GM10248 (cell line): ENCODE measurements at regions not wholly inside any gene's neighbourhood (a gene's known extent, or its start where the extent isn't known, plus 50 kb on each side); places are given as distances from the start of the nearest gene placed in this dataset.
"Not testable (repeated sequence)": the region's sequence is repeated elsewhere in the genome, so short reads cannot be mapped to it uniquely, and the experiment has no call there.

ENCODE experiments used
- CTCF ChIA-PET: fragments of 300-600 bp; sonication (Branson Sonifier 250); formaldehyde crosslinking; extraction: SDS; loops from one replicate; lab custom pipeline; 2021; ENCODE audit warnings: antibody characterized with exemption; lab: Yijun Ruan, JAX
- POLR2A ChIA-PET: fragments of 350-650 bp; sonication (Branson Sonifier 250); formaldehyde crosslinking; extraction: SDS; loops from one replicate; lab custom pipeline; 2020; ENCODE audit warnings: antibody characterized with exemption; lab: Yijun Ruan, JAX
- DNase-seq: peaks from one replicate; pipeline ENCODE4 v3.0.0; 2012; ENCODE audit errors: extremely low spot score
- TF ChIP-seq, protein P1 (sequence below): IDR thresholded peaks from 2 replicates; pipeline ENCODE4 v1.5.1; 2012; ENCODE audit warnings: mild to moderate bottlenecking, low read depth; ENCODE audit errors: extremely low read depth, missing control alignments, control extremely low read depth

DNA sequence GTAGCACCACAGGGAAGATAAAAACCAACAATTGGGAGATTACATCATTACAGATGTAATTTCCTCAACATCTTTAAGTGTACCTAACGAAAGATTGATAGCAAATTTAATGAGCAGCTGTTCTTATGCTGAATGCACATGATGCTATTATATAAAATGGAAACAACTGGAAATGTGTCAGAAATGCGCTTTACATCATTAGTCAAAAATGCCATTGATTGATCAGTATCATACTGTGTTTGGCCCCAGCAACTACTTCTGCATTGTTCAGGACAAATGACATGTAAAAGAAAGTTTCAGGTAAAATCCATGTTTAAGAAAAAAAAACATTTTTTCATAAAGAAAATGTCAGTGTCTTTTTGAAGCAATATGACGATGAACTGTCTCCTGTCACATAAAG lies 625.5 kb upstream of the MIR17HG start:
- TF ChIP-seq, protein P1, sequence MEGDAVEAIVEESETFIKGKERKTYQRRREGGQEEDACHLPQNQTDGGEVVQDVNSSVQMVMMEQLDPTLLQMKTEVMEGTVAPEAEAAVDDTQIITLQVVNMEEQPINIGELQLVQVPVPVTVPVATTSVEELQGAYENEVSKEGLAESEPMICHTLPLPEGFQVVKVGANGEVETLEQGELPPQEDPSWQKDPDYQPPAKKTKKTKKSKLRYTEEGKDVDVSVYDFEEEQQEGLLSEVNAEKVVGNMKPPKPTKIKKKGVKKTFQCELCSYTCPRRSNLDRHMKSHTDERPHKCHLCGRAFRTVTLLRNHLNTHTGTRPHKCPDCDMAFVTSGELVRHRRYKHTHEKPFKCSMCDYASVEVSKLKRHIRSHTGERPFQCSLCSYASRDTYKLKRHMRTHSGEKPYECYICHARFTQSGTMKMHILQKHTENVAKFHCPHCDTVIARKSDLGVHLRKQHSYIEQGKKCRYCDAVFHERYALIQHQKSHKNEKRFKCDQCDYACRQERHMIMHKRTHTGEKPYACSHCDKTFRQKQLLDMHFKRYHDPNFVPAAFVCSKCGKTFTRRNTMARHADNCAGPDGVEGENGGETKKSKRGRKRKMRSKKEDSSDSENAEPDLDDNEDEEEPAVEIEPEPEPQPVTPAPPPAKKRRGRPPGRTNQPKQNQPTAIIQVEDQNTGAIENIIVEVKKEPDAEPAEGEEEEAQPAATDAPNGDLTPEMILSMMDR: no peak
- ChIA-PET POLR2A (no interaction called here), CTCF (no interaction called here)

DNA sequence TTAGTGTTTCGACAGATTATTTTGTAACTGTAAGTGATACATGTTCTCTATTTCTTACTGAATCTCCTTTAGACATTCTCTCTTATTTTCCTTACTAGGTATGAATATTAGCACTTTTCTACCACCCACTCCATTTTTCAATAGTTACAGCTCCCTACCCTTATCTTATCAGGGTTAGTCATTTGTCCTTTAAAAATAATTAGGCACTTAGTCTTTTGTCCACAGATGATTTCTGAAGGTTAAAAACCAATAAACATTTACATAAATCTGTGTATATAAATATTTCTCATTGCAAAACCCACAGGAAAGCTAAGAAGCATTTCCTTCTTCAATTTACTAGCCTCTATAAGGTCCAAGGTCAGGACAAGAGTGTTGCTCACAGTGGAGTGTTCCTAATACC lies 624.1 kb upstream of the MIR17HG start:
- CTCF ChIA-PET: interaction anchor here (1.2 kb wide), 1 partner anchor 40 kb away, joined by 3 read pairs; no protein-coding TSS in a partner anchor
- TF ChIP-seq, protein P1: no peak
- DNase-seq: no peak
- POLR2A ChIA-PET: no interaction called here

More for the DNA sequence above, 625.5 kb upstream of the MIR17HG start:
- no peak for DNase-seq

DNA sequence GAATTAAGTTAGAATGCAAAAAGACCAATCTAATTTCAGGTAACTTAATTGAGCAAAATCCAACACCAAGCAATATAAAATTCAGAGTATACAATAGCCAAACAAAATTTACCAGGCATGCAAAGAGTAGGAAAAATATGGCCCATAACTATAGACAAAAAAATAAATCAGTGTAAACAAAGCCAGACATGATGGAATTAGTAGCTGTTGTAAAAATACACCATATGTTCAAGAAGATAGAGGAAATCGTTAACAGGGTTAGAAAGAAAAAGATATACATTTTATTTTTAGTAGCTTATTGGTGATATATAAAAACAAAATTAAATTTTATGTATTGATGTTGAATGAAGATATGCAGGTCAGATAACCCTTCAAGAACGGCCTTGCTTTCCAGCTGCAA lies 621.1 kb upstream of the MIR17HG start:
- ChIA-PET CTCF (interaction anchor here (1.0 to 1.7 kb wide), 2 partner anchors 10 to 16 kb away, joined by 3 to 5 read pairs; no protein-coding TSS in a partner anchor), POLR2A (no interaction called here)
- TF ChIP-seq, protein P1: no peak
- DNase-seq: no peak

DNA sequence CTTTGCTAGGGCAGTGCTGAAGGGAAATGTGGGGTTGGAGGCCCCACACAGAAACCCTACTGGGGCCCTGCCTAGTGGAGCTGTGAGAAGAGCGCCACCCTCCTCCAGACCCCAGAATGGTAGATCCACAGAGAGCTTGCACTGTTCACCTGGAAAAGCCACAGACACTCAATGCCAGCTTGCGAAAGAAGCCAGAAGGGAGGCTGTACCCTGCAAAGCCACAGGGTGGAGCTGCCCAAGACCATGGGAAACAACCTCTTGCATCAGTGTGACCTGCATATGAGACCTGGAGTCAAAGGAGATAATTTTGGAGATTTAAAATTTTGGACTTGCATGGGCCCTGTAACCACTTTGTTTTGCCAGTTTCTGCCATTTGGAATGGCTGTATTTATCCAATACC lies 615.4 kb upstream of the MIR17HG start:
- ChIA-PET POLR2A (no interaction called here), CTCF (interaction anchor here (1.0 kb wide), 1 partner anchor 21 kb away, joined by 3 read pairs; no protein-coding TSS in a partner anchor)
- TF ChIP-seq, protein P1: no peak
- no peak for DNase-seq

DNA sequence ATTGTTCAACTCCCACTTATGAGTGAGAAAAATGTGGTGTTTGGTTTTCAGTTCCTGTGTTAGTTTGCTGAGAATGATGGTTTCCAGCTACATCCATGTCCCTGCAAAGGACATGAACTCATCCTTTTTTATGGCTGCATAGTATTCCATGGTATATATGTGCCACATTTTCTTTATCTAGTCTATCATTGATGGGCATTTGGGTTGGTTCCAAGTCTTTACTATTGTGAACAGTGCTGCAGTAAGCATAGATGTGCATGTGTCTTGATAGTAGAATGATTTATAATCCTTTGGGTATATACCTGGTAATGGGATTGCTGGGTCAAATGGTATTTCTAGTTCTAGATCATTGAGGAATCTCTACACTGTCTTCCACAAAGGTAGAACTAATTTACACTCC lies 613.0 kb upstream of the MIR17HG start:
- DNase-seq, POLR2A ChIA-PET, CTCF ChIA-PET: not testable (repeated sequence)

DNA sequence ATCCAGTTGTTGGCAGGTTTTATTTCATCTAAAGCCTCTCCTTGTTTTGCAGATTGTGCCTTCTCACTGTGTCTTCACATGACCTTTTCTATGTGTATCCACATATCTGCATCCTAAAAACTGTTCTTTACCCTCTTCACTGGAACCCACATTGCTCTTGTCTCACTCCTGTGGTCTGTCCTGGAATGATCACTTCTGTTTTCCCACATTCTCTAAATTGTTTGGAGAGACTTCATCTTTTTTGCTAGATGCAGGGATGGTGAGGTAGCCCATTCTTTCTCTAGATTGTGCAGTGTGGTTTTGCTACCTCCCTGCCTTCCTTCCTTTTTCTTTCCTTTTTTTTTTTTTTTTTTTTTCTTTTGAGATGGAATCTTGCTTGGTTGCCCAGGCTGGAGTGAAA lies 608.6 kb upstream of the MIR17HG start:
- ChIA-PET CTCF (no interaction called here), POLR2A (no interaction called here)
- DNase-seq: no peak
- TF ChIP-seq, protein P1: no peak

DNA sequence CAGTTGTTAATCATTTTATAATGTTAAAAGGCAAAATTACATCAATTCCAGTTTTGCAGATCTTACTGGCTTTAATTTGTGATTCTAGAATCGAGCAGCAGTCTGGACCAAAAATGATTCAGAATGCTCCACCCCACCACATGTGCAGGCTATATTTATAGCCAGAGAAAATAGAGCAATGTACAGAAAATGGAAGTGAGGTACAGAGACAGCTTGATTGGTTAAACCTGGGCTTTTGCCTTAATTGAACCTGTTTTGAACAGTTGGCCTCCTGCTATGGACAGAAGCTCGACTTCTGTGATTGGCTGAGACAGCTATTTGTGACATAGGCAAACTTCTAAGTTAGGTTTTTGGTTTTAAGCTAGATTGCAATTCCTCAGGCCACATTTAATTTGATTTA lies 607.4 kb upstream of the MIR17HG start:
- ChIA-PET POLR2A (no interaction called here), CTCF (no interaction called here)
- TF ChIP-seq, protein P1: no peak
- no peak for DNase-seq
